SK-N-SH (cell line): ENCODE measurements at regions not wholly inside any gene's neighbourhood (a gene's known extent, or its start where the extent isn't known, plus 50 kb on each side); places are given as distances from the start of the nearest gene placed in this dataset.
"Not testable (repeated sequence)": the region's sequence is repeated elsewhere in the genome, so short reads cannot be mapped to it uniquely, and the experiment has no call there.

Experiments used
- POLR2AphosphoS5 ChIP-seq: IDR thresholded peaks from 2 replicates; pipeline ENCODE4 v1.6.1; 2012; ENCODE audit warnings: low read depth, low read length
- RAD21 ChIP-seq: IDR thresholded peaks from 2 replicates; pipeline ENCODE4 v1.6.1; 2012; ENCODE audit warnings: mild to moderate bottlenecking, low read length
- RCOR1 ChIP-seq: fragments of 150-350 bp; IDR thresholded peaks from 2 replicates; pipeline ENCODE4 v1.6.1; 2017; ENCODE audit warnings: antibody characterized with exemption, low read length
- TAF1 ChIP-seq: IDR thresholded peaks from 2 replicates; pipeline ENCODE4 v1.6.1; 2012; ENCODE audit warnings: low read depth, mild to moderate bottlenecking, low read length, moderate library complexity, borderline replicate concordance
- TF ChIP-seq, protein P1 (sequence below): fragments of 150-350 bp; IDR thresholded peaks from 2 replicates; pipeline ENCODE4 v1.6.1; 2017; ENCODE audit warnings: antibody characterized with exemption, low read length, low read depth, borderline replicate concordance
- TF ChIP-seq, protein P2 (sequence below): fragments of 200-600 bp; sonication (generic); IDR thresholded peaks from 2 replicates; pipeline ENCODE4 v1.6.1; 2017; ENCODE audit warnings: antibody characterized with exemption, mild to moderate bottlenecking, moderate library complexity

DNA sequence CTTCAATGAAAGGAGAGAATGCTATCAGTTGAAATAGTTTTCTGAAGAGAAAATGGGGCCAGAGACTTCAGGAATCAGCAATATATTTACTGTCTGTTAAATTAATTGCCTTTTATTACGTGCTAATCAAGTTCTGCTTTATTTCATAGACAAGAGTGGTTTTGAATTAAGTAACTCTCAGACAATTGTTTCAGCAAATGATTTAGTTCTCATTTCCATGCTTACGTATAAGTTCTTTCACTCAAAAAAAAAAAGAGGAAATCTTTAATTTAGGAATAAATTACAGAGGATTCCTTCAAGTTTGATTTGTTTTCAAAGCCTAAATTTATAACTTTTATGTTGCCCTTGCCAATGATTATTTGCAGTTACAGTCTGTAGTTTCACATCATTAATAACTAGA lies 163.5 kb downstream of the SPATA31A6 start:
- TF ChIP-seq, protein P1, sequence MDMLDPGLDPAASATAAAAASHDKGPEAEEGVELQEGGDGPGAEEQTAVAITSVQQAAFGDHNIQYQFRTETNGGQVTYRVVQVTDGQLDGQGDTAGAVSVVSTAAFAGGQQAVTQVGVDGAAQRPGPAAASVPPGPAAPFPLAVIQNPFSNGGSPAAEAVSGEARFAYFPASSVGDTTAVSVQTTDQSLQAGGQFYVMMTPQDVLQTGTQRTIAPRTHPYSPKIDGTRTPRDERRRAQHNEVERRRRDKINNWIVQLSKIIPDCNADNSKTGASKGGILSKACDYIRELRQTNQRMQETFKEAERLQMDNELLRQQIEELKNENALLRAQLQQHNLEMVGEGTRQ: not testable (repeated sequence)
- not testable (repeated sequence) for TF ChIP-seq POLR2AphosphoS5, RCOR1, TAF1, RAD21
- TF ChIP-seq, protein P2, sequence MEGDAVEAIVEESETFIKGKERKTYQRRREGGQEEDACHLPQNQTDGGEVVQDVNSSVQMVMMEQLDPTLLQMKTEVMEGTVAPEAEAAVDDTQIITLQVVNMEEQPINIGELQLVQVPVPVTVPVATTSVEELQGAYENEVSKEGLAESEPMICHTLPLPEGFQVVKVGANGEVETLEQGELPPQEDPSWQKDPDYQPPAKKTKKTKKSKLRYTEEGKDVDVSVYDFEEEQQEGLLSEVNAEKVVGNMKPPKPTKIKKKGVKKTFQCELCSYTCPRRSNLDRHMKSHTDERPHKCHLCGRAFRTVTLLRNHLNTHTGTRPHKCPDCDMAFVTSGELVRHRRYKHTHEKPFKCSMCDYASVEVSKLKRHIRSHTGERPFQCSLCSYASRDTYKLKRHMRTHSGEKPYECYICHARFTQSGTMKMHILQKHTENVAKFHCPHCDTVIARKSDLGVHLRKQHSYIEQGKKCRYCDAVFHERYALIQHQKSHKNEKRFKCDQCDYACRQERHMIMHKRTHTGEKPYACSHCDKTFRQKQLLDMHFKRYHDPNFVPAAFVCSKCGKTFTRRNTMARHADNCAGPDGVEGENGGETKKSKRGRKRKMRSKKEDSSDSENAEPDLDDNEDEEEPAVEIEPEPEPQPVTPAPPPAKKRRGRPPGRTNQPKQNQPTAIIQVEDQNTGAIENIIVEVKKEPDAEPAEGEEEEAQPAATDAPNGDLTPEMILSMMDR: not testable (repeated sequence)
